Putamen (tissue), 1 donor: ENCODE measurements at regions not wholly inside any gene's neighbourhood (a gene's known extent, or its start where the extent isn't known, plus 50 kb on each side); places are given as distances from the start of the nearest gene placed in this dataset.
"Not testable (repeated sequence)": the region's sequence is repeated elsewhere in the genome, so short reads cannot be mapped to it uniquely, and the experiment has no call there.

ENCODE experiments used
- DNase-seq: peaks from one replicate; pipeline ENCODE4 v3.0.0-alpha.2; 2016; ENCODE audit warnings: low spot score

DNA sequence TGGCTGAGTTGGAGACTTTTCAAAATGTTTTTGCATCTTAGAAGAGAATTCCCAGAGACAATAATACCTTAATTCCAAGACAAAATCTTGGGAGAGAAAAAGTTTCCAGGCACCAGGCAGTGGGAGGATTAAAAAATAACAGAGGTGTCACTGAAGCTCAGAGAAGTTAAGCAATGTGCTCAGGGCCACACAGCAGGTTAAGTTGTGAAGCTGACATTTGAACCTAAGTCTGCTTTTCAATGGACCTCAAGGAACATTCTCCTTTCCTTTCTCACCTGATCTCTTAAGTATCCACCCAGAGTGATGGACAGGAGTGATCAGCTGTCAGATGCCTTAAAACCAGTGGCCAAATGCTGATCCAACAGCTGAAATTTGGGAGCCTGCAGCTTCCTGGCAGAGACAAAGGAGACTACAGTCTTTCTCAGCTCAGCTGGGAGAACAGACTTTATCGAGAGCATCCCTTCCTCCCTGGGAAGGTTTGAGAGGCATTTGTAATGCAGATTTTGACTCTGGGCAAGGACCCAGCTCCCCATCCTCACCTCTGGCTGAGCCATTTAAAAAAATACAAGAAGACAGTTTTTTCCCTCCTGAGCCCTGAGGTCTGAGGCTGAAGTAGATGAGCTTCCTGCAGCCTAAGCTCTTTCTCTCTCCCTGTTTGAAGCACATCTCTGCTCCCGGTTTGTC lies 174.9 kb upstream of the RPH3A start:
- no peak for DNase-seq

- no peak for DNase-seq
Measured at GRCh38 chr12:112617153-112617505, 174.4 kb upstream of the RPH3A start.

GRCh38 chr12:112627851-112628250 lies 163.7 kb upstream of the RPH3A start:
- no peak for DNase-seq

DNA sequence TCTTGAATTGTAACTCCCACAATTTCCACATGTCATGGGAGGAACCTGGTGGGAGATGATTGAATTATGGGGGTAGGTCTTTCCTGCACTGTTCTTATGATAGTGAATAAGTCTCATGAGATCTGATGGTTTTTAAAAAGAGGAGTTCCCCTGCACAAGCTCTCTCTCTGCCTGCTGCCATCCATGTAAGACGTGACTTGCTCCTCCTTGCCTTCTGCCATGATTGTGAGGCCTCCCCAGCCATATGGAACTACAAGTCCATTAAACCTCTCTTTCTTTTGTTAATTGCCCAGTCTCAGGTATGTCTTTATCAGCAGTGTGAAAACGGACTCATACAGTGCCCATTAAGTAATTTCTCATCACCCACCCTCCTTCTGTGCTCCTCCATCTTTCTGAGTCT lies 159.6 kb upstream of the RPH3A start:
- not testable (repeated sequence) for DNase-seq

DNA sequence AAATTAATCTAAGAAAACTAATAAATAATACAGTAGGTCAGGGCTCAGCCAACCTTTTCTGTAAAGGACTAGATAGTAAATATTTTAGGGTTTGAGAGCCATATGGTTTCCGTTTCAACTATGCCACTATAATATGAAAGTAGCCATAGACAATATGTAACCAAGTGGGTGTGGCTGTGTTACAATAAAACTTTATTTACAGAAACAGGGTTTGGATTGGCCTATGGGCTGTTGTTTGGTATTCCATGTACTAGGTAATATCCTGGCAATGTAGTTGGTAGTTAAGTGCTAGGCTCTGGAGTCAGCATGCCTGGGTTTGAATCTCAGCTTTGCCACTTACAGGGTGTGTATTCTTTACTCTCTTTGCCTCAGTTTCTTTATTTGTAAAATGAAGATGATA lies 156.5 kb upstream of the RPH3A start:
- DNase-seq, result no peak

GRCh38 chr12:112638420-112638819 lies 153.1 kb upstream of the RPH3A start:
- DNase-seq, result no peak

- DNase-seq, result peak; percentile 87
Measured at GRCh38 chr12:112645586-112645985, 146.0 kb upstream of the RPH3A start.

DNA sequence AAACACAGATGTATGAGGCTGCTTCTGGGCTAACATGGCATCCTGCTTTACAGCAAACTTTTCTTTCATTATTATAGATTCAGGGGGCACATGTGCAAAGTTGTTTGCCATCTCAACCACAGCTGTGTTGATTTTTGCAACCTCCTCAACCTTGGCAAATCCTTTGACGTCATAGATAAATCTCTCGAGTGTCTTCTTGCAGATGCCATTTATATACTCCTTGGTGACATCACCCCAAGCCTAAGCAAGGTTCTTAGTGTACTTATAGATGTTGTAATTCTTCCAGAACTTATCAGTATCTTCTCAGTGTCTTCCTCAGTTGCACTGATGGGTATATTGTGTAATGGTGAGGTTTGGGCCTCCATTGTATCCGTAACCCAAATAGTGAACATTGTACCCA lies 135.4 kb upstream of the RPH3A start:
- DNase-seq, result no peak

GRCh38 chr12:112664569-112664968 lies 127.0 kb upstream of the RPH3A start:
- DNase-seq, result no peak

DNA sequence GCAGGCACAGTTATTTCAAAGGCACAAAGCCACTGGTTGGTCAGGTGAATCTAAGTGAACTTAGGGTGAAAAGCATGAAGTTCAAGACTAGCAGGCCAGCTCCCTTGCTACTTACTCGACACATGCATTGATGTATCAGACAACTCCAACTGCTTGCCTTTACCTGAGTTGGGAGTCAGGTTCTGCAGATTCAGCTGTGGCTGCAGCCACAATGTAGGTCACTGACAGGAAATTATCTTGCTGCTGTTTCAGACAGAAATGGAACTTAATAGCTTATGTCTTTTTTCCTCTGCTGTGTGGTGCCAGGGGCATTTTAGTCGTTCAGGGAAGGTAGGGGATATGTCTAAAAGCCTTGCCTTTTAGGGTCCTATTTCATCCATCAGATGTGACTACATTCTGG lies 125.6 kb upstream of the RPH3A start:
- DNase-seq, result no peak

DNA sequence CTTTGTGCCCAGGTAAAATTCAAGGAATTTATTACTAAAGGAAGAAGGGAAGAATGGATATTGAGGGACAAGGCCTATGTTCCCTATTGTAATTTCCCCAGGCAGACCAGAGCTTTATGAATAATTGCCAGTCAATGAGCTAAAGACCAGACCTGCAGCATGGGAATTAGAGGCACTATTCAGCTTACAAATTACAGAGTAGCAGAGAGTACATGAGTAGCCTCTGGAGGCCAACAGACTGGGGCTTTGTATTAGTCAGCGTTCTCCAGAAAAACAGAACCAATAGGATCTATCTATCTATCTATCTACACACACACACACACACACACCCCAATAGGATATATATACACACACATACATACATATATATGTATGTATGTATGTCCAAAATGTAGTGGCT lies 120.0 kb upstream of the RPH3A start:
- DNase-seq, result no peak

DNA sequence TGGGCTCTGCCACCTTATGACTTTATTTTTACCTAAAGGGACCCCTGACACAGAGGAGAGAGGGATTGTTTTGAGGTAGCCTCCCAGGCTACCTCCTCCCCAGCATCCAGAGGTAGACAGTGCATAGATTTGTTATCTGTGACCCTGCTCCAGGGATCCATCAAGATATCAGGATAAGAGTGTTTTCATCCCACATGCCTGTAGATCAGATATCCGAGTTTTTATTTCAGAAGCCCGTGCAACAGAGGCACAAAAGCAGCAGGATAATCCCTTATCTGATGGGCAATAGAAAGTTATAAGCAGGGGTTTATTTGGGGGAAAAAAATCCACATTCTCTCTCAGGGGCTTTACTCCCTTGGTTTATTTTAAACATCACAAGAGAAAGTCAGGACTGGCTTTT lies 117.0 kb upstream of the RPH3A start:
- no peak for DNase-seq

GRCh38 chr12:112676507-112676906 lies 115.0 kb upstream of the RPH3A start:
- DNase-seq, result peak; percentile 8

DNA sequence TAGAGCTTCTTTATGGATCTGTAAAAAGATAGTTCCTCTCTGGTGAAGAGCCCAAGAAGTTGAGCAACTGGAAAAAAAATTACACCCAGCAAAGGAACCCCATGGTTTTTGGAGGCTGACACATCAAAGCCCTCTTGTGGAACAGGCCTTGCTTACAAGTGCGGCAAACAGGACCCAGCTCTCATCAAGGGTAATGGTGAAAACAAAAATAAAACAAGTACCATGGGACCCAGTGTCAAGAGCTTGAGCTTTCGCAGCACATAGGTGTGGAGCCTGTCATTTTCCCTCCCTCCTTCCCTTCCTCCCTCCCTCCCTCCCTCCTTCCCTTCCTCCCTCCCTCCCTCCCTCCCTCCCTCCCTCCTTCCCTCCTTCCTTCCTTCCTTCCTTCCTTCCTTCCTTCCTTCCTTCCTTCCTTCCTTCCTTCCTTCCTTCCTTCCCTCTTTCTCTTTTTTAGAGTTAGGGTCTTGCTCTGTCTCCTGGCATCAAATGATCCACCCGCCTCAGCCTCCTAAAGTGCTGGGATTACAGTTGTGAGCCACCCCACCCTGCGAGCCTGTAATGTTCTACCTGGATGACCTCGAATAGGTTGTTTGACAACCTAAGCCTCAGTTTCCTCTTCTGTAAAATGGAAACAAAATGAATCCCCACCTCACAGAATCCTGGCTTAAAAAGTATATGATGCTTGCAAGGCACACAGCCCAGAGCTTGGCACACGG lies 114.3 kb upstream of the RPH3A start:
- DNase-seq, result no peak

GRCh38 chr12:112680993-112681392 lies 110.6 kb upstream of the RPH3A start:
- no peak for DNase-seq

DNA sequence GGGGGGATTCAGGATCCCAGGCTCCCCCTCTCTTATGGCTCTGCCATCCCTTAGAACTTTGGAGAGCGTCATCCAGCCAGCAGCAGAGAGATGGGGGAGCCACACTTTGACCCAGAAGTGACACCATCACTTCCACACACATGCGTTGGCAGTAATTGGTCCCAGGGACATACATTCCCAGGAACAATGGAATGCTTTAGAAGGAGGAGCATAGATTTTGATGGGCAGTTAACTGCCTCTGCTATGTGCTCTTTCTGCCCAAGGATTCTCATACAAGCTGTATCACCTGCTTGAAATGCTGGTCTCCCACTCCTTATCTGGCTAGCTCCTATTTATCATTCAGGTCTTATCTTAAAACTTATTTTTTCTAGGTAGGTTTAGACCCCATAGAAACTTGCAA lies 109.0 kb upstream of the RPH3A start:
- no peak for DNase-seq

DNA sequence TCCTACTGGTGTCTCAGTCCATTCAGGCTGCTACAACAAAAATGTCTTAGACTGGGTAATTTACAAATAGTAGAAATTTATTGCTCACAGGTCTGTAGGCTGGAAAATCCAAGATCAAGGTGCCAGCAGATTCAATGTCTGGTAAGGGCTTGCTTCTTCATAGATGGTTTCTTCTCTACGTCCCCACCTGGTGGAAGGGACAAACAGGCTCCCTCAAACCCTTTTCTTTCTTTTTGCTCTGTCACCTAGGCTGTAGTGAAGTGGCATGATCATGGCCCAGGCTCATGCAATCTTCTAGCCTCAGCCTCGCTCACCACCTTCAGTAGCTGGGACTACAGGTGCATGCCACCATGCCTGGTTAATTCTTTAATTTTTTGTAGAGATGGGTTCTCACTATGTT lies 106.8 kb upstream of the RPH3A start:
- DNase-seq, result no peak

DNA sequence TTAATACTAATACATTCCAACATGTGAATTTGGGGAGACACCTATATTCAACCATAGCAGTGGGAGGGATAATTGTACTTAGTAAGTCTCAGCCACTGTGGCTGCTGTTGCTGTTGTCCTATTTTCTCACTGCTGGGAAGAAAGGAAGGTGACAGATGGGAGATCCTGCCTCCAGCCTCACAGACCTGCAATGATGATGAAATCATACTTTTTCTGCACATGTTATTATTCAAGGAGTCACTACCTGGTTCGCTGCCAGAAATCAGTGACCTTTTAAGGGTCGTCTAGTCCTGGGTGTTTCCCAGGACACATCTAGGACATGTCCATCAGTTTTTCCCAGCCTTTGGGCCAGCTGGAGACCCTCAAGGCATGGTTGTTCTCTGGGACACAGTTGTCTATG lies 106.2 kb upstream of the RPH3A start:
- no peak for DNase-seq

DNA sequence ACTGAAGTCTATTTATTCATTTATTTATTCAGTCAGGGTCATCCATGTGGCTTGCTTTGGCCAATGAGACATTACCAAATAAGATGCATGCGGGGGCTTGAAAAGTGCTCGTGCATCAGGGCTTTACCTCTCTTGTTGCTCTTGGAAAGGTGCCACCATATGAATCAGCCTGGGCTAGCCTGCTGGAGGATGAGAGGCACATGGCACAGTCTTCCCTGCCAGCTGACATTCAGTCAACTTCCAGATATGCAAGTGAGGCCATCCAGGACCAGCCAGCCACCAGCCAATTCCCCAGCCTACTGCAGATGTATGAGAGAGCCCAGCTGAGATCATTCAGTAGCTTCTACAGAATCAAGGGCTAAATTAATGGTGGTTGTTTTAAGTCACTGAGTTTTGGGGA lies 105.2 kb upstream of the RPH3A start:
- DNase-seq, result no peak

DNA sequence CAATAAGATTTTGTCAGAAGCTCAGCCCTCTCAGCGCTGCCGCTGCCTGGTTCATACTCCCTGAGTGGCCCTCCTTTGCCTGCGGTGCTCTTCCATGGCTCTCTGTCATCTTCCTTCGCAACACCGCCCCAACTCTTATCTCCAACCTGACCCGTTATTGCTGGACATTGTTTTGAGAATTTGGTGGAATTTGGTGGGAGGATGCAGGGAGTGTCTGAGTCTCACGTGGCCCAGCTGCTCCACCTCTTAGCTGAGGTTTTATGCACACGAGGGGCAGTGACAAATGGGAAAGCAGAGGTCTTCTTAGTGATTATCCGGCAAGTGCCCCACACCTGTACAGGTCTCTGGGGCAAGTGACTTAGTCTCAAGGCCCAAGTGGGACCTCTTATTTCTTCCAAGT lies 97.5 kb upstream of the RPH3A start:
- DNase-seq, result no peak

DNA sequence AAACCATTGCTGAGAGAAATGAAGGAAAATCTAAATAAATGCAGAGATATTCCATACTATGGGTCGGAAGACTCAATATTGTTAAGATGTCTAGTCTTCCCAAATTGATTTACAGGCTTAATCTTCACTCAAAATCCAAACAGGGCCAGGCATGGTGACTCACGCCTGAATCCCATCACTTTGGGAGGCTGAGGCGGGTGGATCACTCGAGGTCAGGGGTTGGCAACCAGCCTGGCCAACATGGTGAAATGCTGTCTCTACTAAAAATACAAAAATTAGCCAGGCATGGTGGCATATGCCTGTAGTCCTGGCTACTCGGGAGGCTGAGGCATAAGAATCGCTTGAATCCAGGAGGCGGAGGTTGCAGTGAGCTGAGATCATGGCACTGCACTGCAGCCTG lies 94.1 kb upstream of the RPH3A start:
- not testable (repeated sequence) for DNase-seq

DNA sequence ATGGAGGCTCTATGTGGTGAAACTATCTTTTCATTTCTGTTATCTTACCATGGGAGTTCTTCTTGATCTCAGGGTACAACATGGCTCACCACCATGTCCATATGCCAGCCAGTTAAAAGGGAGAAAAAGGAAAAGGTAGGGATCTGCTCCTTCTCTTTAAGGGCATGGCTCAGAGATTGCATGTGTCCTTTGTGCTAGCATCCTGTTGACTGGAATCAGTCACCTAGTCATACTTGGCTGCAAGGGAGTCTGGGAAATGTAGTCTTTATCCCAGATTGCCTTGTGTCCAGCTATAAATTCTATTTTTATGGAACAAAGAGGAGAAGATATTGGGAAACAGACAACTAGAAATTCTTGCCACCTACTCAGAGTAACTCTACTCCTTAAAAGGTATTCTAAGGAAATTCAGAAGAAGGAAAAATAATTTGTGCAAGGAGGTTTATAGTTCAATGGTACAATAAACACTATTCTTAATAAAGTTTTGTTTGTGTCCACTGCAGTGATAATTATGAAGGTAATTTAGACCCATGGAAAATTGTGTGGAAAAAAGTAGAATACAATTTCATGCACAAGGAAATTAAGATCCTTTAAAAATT lies 86.4 kb upstream of the RPH3A start:
- DNase-seq, result no peak

DNA sequence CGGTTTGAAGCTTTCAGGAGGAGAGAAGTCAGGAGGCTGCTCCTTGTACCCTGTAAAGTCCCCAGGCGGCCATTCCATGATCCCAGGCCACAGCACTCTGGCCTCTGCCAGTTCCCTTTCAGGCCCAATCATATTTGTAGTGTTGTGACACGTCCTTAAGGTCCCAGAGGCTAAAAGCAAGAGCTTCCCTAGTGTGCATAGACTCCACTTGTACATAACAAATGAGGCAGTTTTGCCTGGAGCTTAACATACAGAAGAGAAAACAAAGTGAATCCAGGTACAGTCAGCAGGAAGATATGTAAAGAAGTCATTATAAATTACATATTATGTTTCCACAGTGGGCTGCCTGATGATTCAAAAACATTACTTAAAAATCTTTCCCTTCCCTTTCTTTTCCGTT lies 81.1 kb upstream of the RPH3A start:
- DNase-seq, result no peak

DNA sequence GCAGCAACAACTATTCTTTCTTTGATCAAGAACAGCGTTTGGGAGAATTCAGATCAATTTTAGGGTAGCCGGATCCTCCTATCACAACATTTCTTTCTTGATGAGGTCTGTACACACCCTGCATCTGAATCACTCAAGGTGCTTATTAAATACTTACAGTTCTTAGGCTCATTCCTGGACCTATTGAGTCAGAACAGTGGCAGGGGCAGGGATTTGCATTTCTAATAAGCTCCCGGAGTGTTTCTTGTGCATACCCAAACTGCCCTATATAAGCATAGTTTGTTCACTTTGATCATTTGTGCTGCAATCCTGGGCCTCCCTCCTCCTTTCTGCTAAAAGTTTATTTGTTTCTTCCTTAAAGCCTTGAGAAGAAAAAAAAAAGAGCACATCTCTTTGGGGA lies 80.5 kb upstream of the RPH3A start:
- DNase-seq, result no peak
